Activated naive CD4-positive, alpha-beta T cell treated with anti-CD3 and anti-CD28 coated beads for 36 hours (primary cell): ENCODE measurements at regions not wholly inside any gene's neighbourhood (a gene's known extent, or its start where the extent isn't known, plus 50 kb on each side); places are given as distances from the start of the nearest gene placed in this dataset.

ENCODE experiments used
- CTCF ChIA-PET: fragments of 350-600 bp; sonication (Branson Sonifier 250); formaldehyde crosslinking; loops from one replicate; lab custom pipeline; 2021; ENCODE audit warnings: antibody characterized with exemption; lab: Charles Lee
- DNase-seq: peaks from one replicate; pipeline ENCODE4 v3.0.0-alpha.2; 2020
- H3K27ac Mint-ChIP-seq: one replicate; pipeline ENCODE4 v1.8.0; 2021; ENCODE audit warnings: mild to moderate bottlenecking, mixed read lengths
- H3K27me3 Mint-ChIP-seq: one replicate; pipeline ENCODE4 v1.8.0; 2021; ENCODE audit warnings: low read depth, mixed read lengths
- H3K36me3 Mint-ChIP-seq: one replicate; pipeline ENCODE4 v1.8.0; 2021; ENCODE audit warnings: low read depth, mixed read lengths
- H3K4me1 Mint-ChIP-seq: one replicate; pipeline ENCODE4 v1.8.0; 2021; ENCODE audit warnings: low read depth, mixed read lengths
- H3K4me3 Mint-ChIP-seq: one replicate; pipeline ENCODE4 v1.8.0; 2021; ENCODE audit warnings: mild to moderate bottlenecking, moderate library complexity, mixed read lengths
- H3K9me3 Mint-ChIP-seq: one replicate; pipeline ENCODE4 v1.8.0; 2021; ENCODE audit warnings: mixed read lengths
- intact Hi-C: fragments of 100-400 bp; cut with micrococcal nuclease; formaldehyde crosslinking; loops from one replicate; pipeline ENCODE4 v1.15.1; 2023

DNA sequence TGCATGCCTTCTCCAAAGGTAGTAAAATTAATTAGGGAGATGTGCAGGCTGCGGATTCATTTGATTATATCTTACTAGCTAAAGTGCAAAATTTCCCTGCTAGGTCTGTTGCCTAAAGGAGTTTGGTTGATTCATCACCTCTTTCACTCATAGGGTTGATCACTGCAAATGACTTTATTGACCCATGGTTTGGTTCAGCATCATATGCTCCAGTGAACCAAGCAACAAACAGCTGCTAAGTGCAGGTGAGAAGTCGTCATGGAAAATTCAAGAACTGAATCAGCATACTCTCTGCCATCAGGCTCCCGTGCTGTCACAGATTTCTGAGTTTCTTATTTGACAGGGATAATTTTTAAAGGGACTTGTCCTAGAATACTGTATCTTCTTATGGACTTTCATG lies 571.8 kb upstream of the CDH18 start:
- peaks cover 17% of the 10 kb centered on the region for H3K9me3 Mint-ChIP-seq
- CTCF ChIA-PET: no interaction called here
- H3K4me1 Mint-ChIP-seq: no peaks in the 10 kb centered on the region
- H3K27me3 Mint-ChIP-seq: no peaks in the 10 kb centered on the region
- H3K4me3 Mint-ChIP-seq: no peak overlapping the region
- H3K27ac Mint-ChIP-seq: no peak overlapping the region
- no peaks in the 10 kb centered on the region for H3K36me3 Mint-ChIP-seq
- DNase-seq: no peak
- intact Hi-C loops: no loop called here

DNA sequence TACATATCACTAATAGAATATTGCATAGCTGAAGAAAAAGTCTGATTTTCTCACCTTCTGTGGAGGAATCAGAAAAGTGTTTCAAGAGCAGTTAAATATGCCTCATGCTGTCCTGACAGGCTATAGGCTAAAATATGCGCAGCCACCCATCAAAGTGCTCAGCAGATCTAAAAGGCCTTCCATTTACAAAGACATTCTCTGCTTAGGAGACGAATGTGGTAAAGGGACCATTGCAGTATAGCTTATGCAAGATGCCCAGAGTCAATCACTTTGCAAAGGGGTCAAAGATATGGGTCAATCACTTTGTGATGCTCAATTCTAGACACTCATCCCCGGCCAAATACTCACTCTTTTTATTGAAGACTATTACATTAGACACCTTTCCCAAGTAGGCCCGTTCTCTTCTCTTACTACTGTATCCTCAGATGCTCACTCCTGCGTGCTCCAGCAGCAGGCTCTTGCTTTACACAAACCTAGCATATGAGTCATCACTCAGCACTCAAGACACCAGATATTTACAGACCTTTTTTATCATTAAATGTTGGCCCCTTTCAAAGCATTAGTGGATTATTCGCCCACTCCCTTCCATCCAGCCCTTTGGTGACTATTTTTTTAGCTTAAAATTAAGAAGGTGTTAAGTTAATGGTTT lies 568.2 kb upstream of the CDH18 start:
- Mint-ChIP-seq H3K9me3 (peaks cover 20% of the 10 kb centered on the region), H3K4me1 (no peaks in the 10 kb centered on the region), H3K27me3 (no peaks in the 10 kb centered on the region), H3K4me3 (no peak overlapping the region), H3K36me3 (no peaks in the 10 kb centered on the region), H3K27ac (no peak overlapping the region)
- DNase-seq: no peak
- CTCF ChIA-PET: no interaction called here
- intact Hi-C loops: no loop called here

DNA sequence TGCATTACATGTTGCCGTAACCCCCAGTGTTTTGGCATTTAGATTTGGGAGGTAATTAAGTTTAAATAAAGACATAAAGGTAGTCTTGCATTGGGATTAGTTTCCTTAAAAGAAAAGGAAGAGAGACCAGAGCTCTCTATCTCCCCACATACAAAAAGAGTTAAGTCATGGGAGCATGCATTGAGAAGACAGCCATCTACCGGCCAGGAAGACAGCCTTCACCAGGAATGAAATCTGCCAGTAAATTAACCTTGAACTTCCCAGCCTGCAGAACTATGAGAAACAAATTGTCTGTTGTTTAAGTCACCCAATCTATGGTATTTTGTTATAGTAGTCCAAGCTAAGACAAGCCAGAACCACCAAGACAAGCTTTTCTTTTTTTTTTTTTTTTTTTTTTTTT lies 567.0 kb upstream of the CDH18 start:
- no peaks in the 10 kb centered on the region for H3K27me3 Mint-ChIP-seq
- H3K4me1 Mint-ChIP-seq: no peaks in the 10 kb centered on the region
- intact Hi-C loops: no loop called here
- no peak for DNase-seq
- H3K9me3 Mint-ChIP-seq: peaks cover 21% of the 10 kb centered on the region
- no peaks in the 10 kb centered on the region for H3K36me3 Mint-ChIP-seq
- H3K27ac Mint-ChIP-seq: no peak overlapping the region
- CTCF ChIA-PET: no interaction called here
- H3K4me3 Mint-ChIP-seq: no peak overlapping the region

DNA sequence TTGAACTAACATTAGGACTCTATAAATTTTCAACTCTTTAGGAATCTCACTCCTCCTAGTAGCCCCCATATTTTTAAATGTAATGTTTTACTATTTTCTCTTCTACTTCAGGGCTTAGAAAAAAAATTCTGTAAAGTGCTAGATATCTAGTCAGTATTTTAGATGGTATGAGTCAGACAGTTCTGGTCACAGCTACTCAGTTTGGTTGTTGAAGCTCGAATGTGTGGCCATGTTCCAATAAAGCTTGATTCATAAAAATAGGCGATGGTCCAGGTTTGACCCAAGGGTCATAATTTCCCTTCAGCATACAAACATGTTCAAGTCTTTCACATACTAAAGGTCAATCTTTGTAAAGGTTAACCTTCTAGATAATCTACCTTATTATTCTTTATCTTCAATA lies 566.0 kb upstream of the CDH18 start:
- no peak for DNase-seq
- intact Hi-C loops: no loop called here
- CTCF ChIA-PET: no interaction called here
- Mint-ChIP-seq H3K4me1 (no peaks in the 10 kb centered on the region), H3K27ac (no peak overlapping the region), H3K4me3 (no peak overlapping the region), H3K36me3 (no peaks in the 10 kb centered on the region), H3K9me3 (peaks cover 21% of the 10 kb centered on the region), H3K27me3 (no peaks in the 10 kb centered on the region)

DNA sequence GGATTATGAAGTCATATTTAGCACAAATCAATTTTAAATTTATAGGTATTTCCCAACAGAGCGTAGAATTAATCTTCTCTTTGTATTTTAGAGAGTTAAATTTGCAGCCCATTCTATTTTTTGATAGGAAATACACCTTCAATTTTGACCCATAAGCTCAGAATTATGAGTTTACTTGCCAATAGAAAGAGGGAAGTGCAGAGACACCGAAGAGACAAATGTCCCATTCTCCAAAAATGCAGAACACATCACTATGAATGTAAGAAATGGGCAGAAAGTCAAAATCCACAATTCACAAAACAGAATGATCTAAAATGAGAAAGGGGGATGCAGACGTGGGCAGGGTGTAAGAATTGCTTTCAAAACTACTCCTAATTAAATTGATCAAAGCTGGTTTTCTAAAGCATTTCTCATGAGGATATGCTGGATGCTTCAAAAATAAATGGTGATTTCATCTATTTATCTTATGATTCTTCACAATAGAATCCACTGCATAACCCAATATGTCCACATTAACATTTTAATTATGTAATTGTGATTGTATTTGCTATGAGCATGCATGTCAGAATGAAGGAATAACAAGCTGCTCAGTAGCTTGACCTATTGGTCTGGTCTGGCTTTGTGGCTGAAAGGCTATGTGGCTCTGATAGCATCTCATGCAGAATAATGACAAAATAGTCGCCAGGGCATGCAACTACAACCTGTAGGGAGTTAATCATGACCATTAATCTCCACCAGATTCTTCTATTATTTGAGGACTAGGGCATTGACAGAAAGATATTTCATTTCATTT lies 550.1 kb upstream of the CDH18 start:
- CTCF ChIA-PET: no interaction called here
- Mint-ChIP-seq H3K36me3 (no peaks in the 10 kb centered on the region), H3K9me3 (no peaks in the 10 kb centered on the region), H3K27me3 (no peaks in the 10 kb centered on the region), H3K4me3 (no peak overlapping the region), H3K4me1 (no peaks in the 10 kb centered on the region), H3K27ac (no peak overlapping the region)
- DNase-seq: no peak
- intact Hi-C loops: no loop called here

DNA sequence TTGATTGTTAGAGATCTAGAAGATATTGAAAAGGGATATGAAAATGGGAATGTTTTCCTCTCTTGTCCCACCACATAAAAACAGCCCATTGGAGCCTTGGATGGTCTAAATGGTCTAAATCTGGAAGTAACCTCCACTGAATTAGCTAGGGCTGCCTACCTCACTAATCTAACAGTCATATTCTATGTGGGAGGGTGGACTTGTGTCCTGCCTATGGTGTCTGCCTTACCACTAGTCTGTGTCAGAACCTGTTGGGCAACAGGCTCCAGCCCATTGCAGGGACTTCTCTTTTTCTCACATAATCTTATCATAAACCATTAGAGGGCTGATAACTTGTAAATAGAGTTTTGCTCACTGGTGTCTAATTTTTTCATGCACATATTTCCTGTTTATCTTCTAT lies 548.8 kb upstream of the CDH18 start:
- H3K4me3 Mint-ChIP-seq: no peak overlapping the region
- no peaks in the 10 kb centered on the region for H3K36me3 Mint-ChIP-seq
- H3K4me1 Mint-ChIP-seq: no peaks in the 10 kb centered on the region
- intact Hi-C loops: no loop called here
- no peak overlapping the region for H3K27ac Mint-ChIP-seq
- H3K9me3 Mint-ChIP-seq: no peaks in the 10 kb centered on the region
- CTCF ChIA-PET: no interaction called here
- no peak for DNase-seq
- H3K27me3 Mint-ChIP-seq: no peaks in the 10 kb centered on the region

DNA sequence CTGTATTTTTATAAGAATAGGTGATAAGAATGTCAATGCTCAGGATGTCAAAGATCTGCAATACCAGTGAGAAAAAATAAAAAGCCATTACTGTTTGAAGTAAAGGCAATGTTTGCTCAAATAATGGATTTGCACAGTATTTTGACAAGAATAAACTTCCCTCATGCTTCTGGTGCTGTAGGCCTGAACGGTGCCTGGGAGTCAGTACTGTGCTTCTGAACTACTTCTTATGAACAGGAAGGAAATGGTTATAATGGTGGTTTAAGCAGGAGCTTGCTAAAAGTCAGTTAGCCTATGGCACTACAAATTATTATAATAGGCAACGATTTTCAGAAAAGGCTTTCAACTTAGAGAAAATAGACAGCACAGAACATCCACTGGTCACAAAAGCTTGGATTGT lies 548.3 kb upstream of the CDH18 start:
- CTCF ChIA-PET: no interaction called here
- no peaks in the 10 kb centered on the region for H3K27me3 Mint-ChIP-seq
- H3K4me1 Mint-ChIP-seq: no peaks in the 10 kb centered on the region
- intact Hi-C loops: no loop called here
- no peak overlapping the region for H3K27ac Mint-ChIP-seq
- DNase-seq: no peak
- no peaks in the 10 kb centered on the region for H3K9me3 Mint-ChIP-seq
- H3K4me3 Mint-ChIP-seq: no peak overlapping the region
- no peaks in the 10 kb centered on the region for H3K36me3 Mint-ChIP-seq

DNA sequence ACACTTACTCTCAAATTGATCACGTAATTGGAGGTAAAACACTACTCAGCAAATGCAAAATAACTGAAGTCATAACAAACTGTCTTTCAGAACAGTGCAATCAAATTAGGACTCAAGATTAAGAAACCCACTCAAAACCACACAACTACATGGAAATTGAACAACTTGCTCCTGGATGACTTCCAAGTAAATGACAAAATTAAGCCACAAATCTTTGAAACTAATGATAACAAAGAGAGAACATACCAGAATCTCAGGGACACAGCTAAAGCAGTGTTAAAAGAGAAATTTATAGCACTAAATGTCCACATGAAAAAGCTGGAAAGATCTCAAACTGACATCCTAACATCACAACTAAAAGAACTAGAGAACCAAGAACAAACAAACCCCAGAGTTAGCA lies 540.5 kb upstream of the CDH18 start:
- Mint-ChIP-seq H3K27ac (no peak overlapping the region), H3K4me1 (no peaks in the 10 kb centered on the region), H3K27me3 (no peaks in the 10 kb centered on the region), H3K4me3 (no peak overlapping the region), H3K9me3 (peaks cover 22% of the 10 kb centered on the region), H3K36me3 (no peaks in the 10 kb centered on the region)
- intact Hi-C loops: no loop called here
- CTCF ChIA-PET: no interaction called here
- no peak for DNase-seq

DNA sequence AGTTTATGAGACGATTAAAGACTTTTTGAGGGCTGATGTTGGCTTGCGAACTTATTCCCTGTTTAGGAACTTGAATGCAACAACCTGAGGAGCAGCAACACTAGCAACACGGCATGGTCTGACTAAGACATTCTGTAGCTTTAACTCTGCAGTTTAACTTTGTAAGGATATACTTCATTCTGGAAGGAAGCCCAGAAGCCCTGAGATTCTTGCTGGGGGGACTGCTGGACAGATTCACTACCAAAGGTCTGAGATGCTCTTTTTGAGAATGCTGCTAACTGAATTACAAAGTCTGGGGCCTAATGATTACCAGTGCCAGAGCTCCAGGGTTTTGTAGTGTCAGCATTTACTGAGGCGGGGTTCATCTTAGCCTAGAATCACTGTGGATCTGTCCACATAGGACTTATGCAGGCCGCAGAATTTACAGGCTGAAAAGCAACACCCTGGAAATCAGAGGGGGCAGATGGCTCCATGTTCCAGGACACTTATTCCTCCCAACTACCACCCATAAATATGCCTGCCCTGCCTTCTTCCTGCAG lies 537.1 kb upstream of the CDH18 start:
- CTCF ChIA-PET: no interaction called here
- intact Hi-C loops: no loop called here
- Mint-ChIP-seq H3K27me3 (no peaks in the 10 kb centered on the region), H3K36me3 (no peaks in the 10 kb centered on the region), H3K4me1 (no peaks in the 10 kb centered on the region), H3K4me3 (no peak overlapping the region), H3K9me3 (peaks cover 26% of the 10 kb centered on the region), H3K27ac (no peak overlapping the region)
- DNase-seq: no peak

DNA sequence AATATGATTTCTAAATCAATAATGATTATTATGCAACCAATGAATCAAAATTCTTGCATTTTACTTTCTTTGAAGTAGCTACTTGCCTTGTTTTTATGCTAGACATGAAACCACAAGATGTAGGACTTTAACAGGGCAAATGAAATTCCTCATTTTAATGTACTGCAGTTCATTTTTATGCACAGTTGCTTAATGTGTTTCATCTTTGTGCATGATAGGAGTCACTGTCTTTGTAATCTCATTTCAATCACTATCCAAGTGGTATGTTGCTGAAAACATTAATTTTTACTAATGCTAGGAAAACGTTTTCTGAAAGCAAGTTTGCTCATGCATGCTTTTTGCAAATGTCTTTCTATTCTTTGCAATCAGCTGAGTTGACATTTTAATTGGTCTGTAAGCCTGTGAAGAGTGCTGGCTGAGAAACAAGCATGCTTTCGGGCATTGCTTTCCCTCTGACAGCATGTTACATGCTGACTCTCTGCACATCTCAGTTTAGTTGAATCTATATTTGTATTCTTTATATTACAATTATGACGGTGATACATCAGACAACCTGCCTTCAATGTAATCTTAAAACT lies 535.0 kb upstream of the CDH18 start:
- H3K36me3 Mint-ChIP-seq: no peaks in the 10 kb centered on the region
- H3K4me3 Mint-ChIP-seq: no peak overlapping the region
- intact Hi-C loops: no loop called here
- H3K9me3 Mint-ChIP-seq: peaks cover 15% of the 10 kb centered on the region
- DNase-seq: no peak
- H3K4me1 Mint-ChIP-seq: no peaks in the 10 kb centered on the region
- CTCF ChIA-PET: no interaction called here
- H3K27me3 Mint-ChIP-seq: no peaks in the 10 kb centered on the region
- H3K27ac Mint-ChIP-seq: no peak overlapping the region

DNA sequence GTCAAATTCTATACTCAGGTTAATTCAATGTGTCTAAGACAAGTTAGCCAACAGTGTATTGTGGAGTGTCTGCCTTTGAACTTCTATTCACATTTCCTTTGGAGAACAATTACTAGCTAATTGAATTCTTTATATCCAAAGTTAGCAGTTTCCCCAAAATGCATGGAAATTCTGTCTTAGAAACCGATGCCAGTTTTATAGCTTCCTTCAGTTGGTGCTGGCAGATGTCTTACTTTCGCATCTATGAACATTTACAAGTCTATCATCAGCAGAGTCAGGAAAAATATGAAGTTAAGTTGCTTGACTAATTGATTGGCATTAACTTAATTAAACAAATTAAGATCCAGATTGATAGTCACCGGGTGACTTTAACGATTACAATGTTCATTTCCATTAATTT lies 527.6 kb upstream of the CDH18 start:
- no peak overlapping the region for H3K27ac Mint-ChIP-seq

DNA sequence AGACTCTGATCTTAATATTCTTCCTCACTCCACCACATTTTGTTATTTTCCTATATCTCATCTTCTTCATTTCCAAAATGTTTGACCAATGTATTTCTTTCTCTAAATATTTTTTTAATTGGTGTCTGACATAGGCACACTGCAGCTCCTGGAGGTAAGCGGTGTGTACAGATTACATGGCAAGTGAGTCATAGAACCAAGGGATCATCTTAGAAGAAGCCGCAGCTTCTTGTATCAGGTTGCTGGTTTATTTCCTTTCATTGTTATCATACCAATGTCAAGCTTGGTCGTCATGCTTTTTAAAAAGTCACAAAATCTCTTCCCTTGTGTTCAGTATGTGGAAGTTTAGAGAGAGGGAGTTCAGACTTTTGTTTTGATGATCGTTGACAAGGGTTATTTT lies 526.1 kb upstream of the CDH18 start:
- DNase-seq: no peak

More for the DNA sequence above, 527.6 kb upstream of the CDH18 start:
- DNase-seq: no peak
- CTCF ChIA-PET: no interaction called here
- intact Hi-C loops: no loop called here
- H3K27me3 Mint-ChIP-seq: no peaks in the 10 kb centered on the region
- no peak overlapping the region for H3K4me3 Mint-ChIP-seq
- no peaks in the 10 kb centered on the region for H3K4me1 Mint-ChIP-seq
- no peaks in the 10 kb centered on the region for H3K36me3 Mint-ChIP-seq
- peaks cover 6% of the 10 kb centered on the region for H3K9me3 Mint-ChIP-seq

DNA sequence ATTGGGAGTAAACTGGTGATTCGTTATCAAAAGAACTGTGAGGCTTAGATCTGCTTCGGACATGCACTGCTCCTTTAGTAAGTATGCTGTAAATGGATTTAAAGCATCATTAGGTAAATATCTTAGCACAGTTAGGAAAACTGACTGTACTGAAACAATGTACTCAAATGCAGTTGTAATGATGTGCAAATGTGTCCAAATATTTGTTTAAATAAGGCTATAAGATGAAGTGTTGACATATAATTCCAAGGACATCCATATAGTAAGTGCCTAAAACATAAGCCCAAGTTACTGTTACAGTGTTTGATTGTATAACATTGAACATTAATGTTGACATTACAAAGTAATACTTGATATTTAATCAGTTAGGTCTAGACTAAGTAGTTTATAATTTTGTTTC lies 512.5 kb upstream of the CDH18 start:
- CTCF ChIA-PET: no interaction called here
- intact Hi-C loops: no loop called here
- H3K9me3 Mint-ChIP-seq: no peaks in the 10 kb centered on the region
- no peaks in the 10 kb centered on the region for H3K27me3 Mint-ChIP-seq
- H3K36me3 Mint-ChIP-seq: no peaks in the 10 kb centered on the region
- no peak overlapping the region for H3K27ac Mint-ChIP-seq
- DNase-seq: no peak
- no peaks in the 10 kb centered on the region for H3K4me1 Mint-ChIP-seq
- no peak overlapping the region for H3K4me3 Mint-ChIP-seq

More for the DNA sequence above, 526.1 kb upstream of the CDH18 start:
- H3K36me3 Mint-ChIP-seq: no peaks in the 10 kb centered on the region
- intact Hi-C loops: no loop called here
- H3K27ac Mint-ChIP-seq: no peak overlapping the region
- no peaks in the 10 kb centered on the region for H3K27me3 Mint-ChIP-seq
- CTCF ChIA-PET: no interaction called here
- H3K9me3 Mint-ChIP-seq: peaks cover 4% of the 10 kb centered on the region
- H3K4me3 Mint-ChIP-seq: no peak overlapping the region
- no peaks in the 10 kb centered on the region for H3K4me1 Mint-ChIP-seq
